Parathyroid adenoma (tissue), 2 donors: ENCODE measurements at regions not wholly inside any gene's neighbourhood (a gene's known extent, or its start where the extent isn't known, plus 50 kb on each side); places are given as distances from the start of the nearest gene placed in this dataset.

Source experiments
- H2AFZ ChIP-seq: fragments of 300-600 bp; sonication (generic); one replicate; pipeline ENCODE4 v1.7.0; 2017; ENCODE audit warnings: antibody characterized with exemption, mild to moderate bottlenecking
- H3K27ac ChIP-seq: fragments of 300-600 bp; sonication (generic); one replicate; pipeline ENCODE4 v1.7.0; 2017
- H3K27me3 ChIP-seq: fragments of 300-600 bp; sonication (generic); one replicate; pipeline ENCODE4 v1.7.0; 2017; ENCODE audit warnings: low read length; ENCODE audit not compliant: control insufficient read depth, insufficient read depth
- H3K36me3 ChIP-seq: fragments of 300-600 bp; sonication (generic); one replicate; pipeline ENCODE4 v1.7.0; 2017; ENCODE audit warnings: low read length; ENCODE audit not compliant: control insufficient read depth, insufficient read depth
- H3K4me1 ChIP-seq: fragments of 300-600 bp; sonication (generic); one replicate; pipeline ENCODE4 v1.7.0; 2017; ENCODE audit warnings: control low read depth
- H3K4me2 ChIP-seq: fragments of 300-600 bp; sonication (generic); one replicate; pipeline ENCODE4 v1.7.0; 2017; ENCODE audit warnings: low read length
- H3K4me3 ChIP-seq: fragments of 300-600 bp; sonication (generic); one replicate; pipeline ENCODE4 v1.7.0; 2017; ENCODE audit warnings: low read depth, low read length
- H3K79me2 ChIP-seq: fragments of 300-600 bp; sonication (generic); one replicate; pipeline ENCODE4 v1.7.0; 2017; ENCODE audit warnings: control low read depth
- H3K9ac ChIP-seq: fragments of 300-600 bp; sonication (generic); one replicate; pipeline ENCODE4 v1.7.0; 2017; ENCODE audit warnings: mild to moderate bottlenecking
- H3K9me3 ChIP-seq: fragments of 300-600 bp; sonication (generic); one replicate; pipeline ENCODE4 v1.7.0; 2017; ENCODE audit warnings: low read length; ENCODE audit not compliant: control insufficient read depth
- CTCF ChIP-seq: fragments of 300-600 bp; sonication (generic); IDR thresholded peaks from one replicate; pipeline ENCODE4 v1.7.0; 2017; ENCODE audit warnings: antibody characterized with exemption, mild to moderate bottlenecking
- donor health status: primary hyperparathyroidism.

GRCh38 chr12:98374007-98374406 lies 141.4 kb upstream of the TMPO start:
- Histone ChIP-seq H2AFZ (no peak overlapping the region), H3K4me1 (peaks cover 13% of the 10 kb centered on the region), H3K4me3 (no peak overlapping the region), H3K9me3 (no peaks in the 10 kb centered on the region), H3K36me3 (no peaks in the 10 kb centered on the region), H3K27me3 (no peaks in the 10 kb centered on the region), H3K9ac (no peak overlapping the region), H3K27ac (no peak overlapping the region), H3K79me2 (no peaks in the 10 kb centered on the region), H3K4me2 (no peak overlapping the region)
- no peak for TF ChIP-seq CTCF

- Histone ChIP-seq H3K36me3 (no peaks in the 10 kb centered on the region), H3K27me3 (no peaks in the 10 kb centered on the region), H3K4me1 (no peaks in the 10 kb centered on the region), H3K9ac (no peak overlapping the region), H3K79me2 (no peaks in the 10 kb centered on the region), H3K9me3 (no peaks in the 10 kb centered on the region), H3K4me3 (no peak overlapping the region), H3K27ac (no peak overlapping the region), H2AFZ (no peak overlapping the region), H3K4me2 (no peak overlapping the region)
- TF ChIP-seq CTCF = no peak
Observed at GRCh38 chr12:98379106-98379505, 136.3 kb upstream of the TMPO start.

- H2AFZ ChIP-seq = no peak overlapping the region
- H3K9ac ChIP-seq = no peak overlapping the region
- H3K9me3 ChIP-seq = no peaks in the 10 kb centered on the region
- no peaks in the 10 kb centered on the region for H3K79me2 ChIP-seq
- no peaks in the 10 kb centered on the region for H3K27me3 ChIP-seq
- no peak overlapping the region for H3K27ac ChIP-seq
- H3K4me3 ChIP-seq = no peak overlapping the region
- H3K4me1 ChIP-seq = no peaks in the 10 kb centered on the region
- no peaks in the 10 kb centered on the region for H3K36me3 ChIP-seq
- H3K4me2 ChIP-seq = no peak overlapping the region
- TF ChIP-seq CTCF = no peak
Observed at GRCh38 chr12:98385641-98386040, 129.7 kb upstream of the TMPO start.

- H3K4me1 ChIP-seq = no peaks in the 10 kb centered on the region
- no peaks in the 10 kb centered on the region for H3K79me2 ChIP-seq
- H3K36me3 ChIP-seq = no peaks in the 10 kb centered on the region
- no peak overlapping the region for H2AFZ ChIP-seq
- no peak overlapping the region for H3K4me2 ChIP-seq
- H3K4me3 ChIP-seq = no peak overlapping the region
- no peak overlapping the region for H3K27ac ChIP-seq
- no peak overlapping the region for H3K9ac ChIP-seq
- TF ChIP-seq CTCF = no peak
- no peaks in the 10 kb centered on the region for H3K27me3 ChIP-seq
- H3K9me3 ChIP-seq = no peaks in the 10 kb centered on the region
Observed at GRCh38 chr12:98387444-98387843, 127.9 kb upstream of the TMPO start.

GRCh38 chr12:98388126-98388525 lies 127.3 kb upstream of the TMPO start:
- Histone ChIP-seq H3K4me3 (no peak overlapping the region), H3K9me3 (no peaks in the 10 kb centered on the region), H3K27me3 (no peaks in the 10 kb centered on the region), H3K4me1 (no peaks in the 10 kb centered on the region), H3K9ac (no peak overlapping the region), H3K79me2 (no peaks in the 10 kb centered on the region), H3K4me2 (no peak overlapping the region), H3K36me3 (no peaks in the 10 kb centered on the region), H3K27ac (no peak overlapping the region), H2AFZ (no peak overlapping the region)
- no peak for TF ChIP-seq CTCF
